Globus pallidus (tissue), 1 donor: ENCODE measurements at regions not wholly inside any gene's neighbourhood (a gene's known extent, or its start where the extent isn't known, plus 50 kb on each side); places are given as distances from the start of the nearest gene placed in this dataset.
"Not testable (repeated sequence)": the region's sequence is repeated elsewhere in the genome, so short reads cannot be mapped to it uniquely, and the experiment has no call there.

Source experiments
- DNase-seq: peaks from one replicate; pipeline ENCODE4 v3.0.0-alpha.2; 2015; ENCODE audit warnings: low spot score

DNA sequence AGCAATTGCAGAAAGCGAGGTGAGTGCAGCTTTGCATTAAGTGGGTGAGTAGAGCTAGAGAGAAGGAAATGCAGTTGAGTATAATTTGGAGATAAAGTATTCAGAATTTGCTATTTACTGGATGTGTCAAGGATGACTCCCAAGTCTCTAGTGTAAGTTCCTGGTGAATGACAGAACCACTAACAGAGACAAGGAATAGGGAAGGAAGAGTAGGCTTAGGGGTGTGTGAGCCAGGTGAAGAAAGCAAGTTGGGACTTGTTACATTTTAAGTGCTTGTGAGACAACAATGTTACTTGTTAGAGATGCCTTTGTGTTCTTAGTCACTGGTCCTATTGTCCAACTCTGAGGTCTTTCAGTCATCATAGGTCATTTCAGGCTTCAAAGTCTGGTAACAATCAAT lies 70.8 kb downstream of the TBC1D26 start:
- DNase-seq = not testable (repeated sequence)

DNA sequence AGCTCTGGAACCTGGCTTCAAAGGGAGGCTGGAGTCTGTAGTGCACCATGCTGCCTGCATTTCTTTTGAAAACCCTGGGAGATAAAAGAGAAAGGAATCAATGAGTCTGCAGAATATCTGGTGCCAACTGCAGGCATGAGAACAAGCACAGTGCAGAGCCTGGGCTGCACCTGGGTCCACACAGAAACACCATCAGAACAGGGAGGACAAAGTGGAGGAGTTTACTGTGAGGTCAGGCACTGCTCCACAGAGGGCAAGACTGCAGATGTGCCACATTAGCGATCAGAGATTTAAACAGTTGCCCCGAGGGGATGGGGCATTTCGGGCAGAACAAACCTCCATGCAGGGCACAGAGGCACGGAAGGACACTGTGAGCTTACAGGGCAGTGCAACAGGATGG lies 74.7 kb downstream of the TBC1D26 start:
- not testable (repeated sequence) for DNase-seq

DNA sequence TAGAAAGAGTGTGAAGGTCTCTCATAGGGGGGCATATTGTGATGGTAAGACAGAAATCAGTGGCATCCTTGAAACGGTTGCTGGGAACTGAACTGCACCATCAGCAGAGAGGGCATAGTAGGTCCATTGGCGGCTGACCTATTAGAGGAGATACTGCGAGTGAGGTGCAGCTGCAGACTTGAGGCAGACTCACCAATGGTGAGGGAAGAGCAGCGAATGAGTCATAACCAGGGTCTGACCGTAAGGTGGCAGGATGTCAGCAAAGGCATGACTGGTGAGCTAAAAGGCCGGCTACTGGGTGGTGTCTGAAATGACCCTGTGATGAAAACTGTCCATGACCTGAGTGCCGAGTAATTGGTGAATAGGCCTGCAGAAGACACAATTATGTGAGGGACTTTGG lies 81.3 kb downstream of the TBC1D26 start:
- not testable (repeated sequence) for DNase-seq

DNA sequence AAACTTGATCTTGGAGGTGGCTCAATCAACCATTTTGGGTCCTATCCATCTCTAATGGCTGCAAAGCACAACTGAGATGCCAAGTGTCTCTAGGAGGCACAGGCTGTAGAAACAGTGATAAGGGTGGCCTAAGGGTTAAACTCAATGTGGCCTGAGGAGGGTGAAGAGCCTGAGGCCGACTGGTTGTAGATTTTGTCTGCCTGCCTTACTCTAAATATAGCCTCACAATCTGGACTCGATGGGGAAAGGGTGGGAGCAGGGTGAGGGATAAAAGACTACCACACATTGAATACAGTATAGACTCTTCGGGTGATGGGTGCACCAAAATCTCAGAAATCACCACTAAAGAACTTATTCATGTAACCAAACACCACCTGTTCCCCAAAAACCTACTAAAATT lies 81.9 kb downstream of the TBC1D26 start:
- not testable (repeated sequence) for DNase-seq

DNA sequence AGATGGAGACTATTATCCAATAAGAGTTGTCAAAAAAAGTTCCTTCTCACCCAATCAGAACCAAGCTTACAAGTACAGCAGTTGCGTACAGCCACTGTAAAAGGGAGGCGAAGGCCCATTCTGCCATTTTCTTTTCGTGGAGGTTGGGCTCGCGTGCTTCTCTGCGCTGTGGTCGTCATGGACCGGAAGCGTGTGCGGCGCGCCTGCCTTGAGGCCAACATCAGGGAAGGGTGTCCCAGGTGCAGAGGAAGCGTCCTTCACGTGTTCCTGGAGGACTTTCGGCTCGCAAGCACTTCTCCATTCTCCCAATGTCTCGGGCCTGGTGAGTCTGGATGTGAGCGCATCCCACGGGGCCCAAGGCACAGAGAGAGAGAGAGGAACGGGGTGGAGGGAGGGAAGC lies 85.8 kb downstream of the TBC1D26 start:
- DNase-seq = not testable (repeated sequence)

DNA sequence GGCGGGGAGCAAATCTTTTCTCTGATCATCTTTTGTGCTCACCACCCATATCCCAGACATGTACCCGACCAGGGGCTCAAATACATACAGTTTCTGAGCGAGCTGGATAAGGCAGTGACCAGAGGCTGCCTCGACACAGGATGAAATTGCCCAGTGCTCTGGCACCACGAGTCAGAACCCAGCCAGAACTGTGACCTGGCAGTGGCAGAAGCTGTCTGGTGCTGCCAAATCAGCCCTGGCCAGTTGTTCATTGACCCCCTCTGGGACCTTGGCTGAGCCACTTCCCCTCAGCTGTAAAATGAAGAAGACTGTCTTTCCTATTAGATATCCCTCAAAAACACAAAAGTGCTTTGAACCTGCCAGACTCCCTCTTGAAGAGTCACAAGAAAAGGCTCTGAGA lies 90.2 kb downstream of the TBC1D26 start:
- DNase-seq = not testable (repeated sequence)

DNA sequence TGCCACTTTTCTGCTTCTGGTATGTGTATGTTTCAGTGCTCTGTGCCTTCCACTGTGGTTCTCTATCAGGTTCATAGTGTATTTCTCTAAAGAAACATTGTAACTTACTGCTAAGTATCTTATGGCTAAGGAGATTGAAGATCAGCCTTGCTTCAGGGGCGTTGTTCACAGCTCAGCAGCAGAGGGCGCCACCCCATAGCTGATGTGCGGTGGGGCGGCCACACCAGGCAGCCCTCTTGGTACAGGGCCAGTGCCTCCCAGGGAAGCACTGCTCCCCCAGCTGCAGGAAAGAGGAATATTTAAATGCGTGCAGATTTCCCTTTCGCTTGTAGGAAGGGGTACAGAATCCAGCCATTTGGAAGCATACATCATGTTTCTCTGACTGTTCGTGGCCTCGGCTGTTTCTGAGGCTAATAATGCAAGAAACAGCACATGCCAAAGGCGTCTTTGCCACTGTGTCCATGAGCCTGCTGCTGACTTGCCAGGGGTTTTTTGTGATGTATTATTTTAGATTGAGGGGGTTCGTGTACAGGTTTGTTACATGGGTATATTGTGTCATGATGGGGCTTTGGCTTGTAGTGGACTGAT lies 96.7 kb downstream of the TBC1D26 start:
- peak; percentile 60 for DNase-seq

DNA sequence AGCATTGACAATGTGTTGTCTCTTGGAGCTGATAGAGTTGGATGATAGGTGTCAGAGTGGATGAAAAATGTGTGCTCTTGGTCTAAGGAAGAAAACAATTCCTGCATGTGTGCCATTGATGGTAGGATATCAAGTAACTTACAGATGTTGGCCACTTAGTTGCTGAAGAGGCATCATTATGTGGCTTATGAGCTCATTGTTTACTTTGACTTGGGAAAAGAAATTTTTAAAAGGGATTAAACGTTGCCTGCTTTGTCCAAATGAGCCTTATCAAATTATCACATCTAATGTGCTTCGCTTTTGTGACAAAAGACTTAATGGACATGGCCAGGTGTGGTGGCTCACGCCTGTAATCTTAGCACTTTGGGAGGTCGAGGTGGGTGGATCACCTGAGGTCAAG lies 98.1 kb downstream of the TBC1D26 start:
- not testable (repeated sequence) for DNase-seq

DNA sequence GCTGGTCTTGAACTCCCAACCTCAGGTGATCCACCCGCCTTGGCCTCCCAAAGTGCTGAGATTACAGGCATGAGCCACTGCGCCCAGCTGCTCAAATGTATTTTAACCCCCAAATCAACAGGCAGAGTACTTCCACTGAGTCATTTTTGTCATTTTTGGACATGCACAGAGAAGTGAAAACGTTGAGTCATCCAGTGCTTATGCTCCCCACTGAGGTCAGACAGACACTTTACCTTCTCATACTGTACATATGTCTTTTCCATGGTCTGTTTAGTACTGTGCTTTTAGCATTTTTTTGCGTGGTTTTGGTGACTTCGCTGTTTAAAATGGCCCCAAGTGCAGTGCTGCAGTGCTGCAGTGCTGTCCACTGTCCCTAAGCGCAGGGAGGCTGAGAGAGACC lies 99.1 kb downstream of the TBC1D26 start:
- DNase-seq = not testable (repeated sequence)

DNA sequence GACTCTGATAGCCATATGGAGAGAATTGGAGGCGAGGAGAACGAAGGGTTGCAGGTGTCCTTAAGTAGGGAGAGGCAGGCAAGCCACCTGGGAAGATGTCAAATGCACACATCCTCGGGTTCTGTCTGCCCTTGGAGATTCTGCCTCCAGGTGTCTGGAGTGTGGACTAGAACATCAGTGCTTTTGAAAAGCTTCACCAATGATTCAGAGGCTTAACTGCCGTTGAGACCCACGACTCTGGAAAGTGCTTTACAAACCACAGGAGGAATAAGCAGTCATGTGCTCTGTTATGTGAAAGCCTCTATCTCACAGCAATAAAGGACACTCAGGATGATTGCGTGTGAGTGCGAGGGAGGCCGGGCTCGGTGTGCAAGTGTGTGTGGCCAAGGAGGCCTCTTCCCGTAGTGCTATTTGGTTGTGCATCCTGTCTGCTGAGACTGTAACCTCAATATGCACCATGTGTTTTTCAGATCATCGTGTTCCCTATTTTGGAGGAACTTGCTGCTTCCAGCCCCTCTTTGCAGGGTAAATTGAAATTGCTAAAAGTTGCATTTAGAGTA lies 100.9 kb downstream of the TBC1D26 start:
- not testable (repeated sequence) for DNase-seq

DNA sequence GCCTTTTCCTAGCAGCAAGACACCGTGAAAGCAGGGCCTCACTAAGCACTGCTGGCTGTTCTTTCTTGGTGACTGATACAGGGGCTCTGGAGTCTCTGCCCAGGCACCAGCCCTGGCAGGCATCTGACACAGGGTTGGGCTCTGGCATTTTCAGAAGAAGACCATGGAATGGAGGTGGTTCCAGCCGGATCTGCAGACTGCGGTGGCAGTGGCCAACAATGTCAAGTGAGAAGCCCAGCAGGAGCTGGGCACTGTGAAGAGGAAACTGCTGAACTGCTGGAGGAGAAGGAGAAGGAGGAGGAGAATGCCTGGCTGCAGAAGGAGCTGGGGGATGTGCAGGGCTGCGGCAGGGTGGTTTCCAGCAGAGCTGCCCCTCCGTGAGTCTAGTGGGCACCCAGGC lies 101.8 kb downstream of the TBC1D26 start:
- DNase-seq = not testable (repeated sequence)

DNA sequence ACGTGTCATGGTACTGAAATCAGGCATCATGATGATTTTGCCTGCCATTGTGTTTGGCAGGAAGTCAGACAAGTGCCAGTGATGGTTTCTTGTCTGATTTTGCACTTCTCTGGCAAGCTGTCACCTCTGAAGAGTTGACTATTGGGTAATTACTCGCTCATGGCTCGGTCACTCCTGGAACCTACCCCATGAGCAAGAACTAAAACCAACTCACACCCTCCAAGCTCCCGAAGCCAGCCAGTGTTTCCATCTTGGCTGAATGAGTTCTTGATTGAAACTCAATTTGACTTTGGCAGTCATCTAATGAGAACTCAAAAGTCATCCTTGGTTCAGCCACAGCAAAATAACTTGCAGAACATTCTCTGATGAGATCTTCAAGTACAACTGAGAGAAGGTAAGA lies 103.4 kb downstream of the TBC1D26 start:
- not testable (repeated sequence) for DNase-seq

DNA sequence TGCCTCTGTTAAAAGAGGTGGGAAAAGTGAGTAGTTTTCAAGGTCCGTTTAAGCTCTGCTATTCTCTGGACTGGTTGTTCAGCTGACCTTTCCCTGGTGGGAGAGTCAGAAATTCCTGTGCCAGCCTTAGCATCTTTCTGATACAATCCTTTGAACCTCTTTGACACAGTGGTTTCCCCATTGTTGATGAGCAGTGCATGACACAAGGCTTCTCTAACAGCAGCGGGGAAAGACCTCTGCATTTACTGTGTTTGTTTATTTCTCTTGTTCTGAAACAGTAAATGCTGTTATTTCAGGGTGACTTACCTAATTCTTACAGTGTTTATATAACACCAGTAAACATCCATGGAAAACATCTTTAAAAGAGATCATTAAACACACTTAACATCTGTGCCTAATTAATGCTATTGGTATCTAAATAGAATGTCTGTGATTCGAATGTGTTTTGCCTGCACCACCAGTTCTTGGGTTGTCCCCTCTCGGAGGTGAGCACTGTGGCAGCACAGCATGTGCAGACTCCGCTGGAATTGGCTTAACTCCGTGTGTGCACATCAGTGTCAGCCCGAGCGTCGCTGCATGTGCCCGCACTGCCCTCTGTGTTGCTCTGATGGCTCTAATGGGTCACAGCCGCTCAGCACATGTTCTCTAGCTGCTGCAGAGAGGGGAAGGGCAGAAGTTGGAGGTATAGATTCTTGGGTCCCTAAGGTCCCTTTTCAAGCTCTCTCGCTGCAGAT lies 104.3 kb downstream of the TBC1D26 start:
- not testable (repeated sequence) for DNase-seq

DNA sequence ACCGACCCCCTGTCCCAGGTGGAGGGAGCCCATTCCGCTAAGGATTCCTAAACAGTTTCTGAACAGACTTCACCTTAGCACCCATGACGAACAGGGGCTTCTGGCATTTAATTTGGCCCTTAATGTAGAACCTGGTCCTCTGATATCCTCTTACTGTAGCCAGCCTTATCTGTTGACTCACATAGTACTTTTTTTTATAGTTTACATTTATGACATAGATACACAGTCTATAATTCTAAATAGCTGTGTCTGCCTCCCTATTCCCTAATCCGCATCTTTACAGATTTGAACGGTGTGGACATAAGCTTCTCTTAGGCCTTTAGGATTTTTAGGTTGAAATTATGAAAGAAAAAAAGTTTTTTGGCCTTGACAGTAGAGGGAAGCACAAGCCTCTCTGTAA lies 104.9 kb downstream of the TBC1D26 start:
- not testable (repeated sequence) for DNase-seq

DNA sequence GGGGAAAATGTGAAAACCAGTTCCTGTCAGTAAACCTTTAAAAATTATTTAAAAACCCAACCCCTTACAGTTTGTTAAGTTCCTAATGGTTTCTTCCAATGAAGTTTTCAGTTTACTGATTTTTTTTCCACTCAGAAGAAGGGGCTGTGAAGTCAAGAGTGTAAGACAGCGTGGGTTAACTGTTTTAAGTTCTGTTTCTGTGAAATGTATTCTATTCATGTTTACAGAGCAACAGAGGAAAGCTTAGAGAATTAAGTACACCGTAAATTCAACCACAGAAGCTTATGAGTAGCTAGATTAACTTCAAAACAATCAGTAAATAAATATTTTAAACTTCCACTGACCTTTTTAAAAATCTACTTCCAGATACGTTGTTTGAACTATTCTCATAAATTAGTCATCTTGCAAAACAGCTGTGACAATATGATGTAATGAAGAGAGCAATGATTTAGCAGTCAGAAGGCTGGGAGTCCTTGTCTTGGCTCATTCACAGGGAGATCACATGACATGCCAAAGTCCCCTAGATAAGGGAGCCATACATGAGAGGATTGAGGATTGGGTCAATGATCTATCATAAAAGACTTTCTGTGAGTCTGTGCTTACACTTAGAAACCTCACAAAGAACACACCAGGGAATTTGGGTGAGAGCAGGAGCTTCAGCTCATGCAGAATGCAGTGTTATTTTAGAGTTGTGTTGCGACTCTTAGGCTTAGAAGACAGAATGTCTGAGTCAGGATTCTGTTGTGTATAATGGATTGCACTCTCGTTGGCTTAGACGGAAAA lies 97.3 kb upstream of the ADORA2B start:
- not testable (repeated sequence) for DNase-seq

DNA sequence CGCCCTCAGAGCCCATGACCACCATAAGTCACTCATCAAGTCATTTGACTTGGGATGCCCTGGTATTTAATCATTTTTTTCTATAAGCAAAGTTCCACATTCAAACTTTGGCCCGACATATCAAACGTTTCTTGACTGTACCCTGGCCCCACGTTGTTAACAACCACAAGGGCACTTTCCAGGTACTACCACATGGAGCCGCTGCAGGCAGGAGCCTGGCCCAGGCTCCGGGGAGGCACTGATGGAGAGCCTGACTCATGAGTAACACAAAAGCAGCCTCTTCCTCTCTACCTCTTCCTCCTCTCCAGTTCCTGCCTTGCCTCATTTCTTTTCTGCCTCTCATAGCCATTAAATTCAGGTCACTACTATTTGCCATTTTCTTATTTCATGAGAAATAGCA lies 95.9 kb upstream of the ADORA2B start:
- not testable (repeated sequence) for DNase-seq

DNA sequence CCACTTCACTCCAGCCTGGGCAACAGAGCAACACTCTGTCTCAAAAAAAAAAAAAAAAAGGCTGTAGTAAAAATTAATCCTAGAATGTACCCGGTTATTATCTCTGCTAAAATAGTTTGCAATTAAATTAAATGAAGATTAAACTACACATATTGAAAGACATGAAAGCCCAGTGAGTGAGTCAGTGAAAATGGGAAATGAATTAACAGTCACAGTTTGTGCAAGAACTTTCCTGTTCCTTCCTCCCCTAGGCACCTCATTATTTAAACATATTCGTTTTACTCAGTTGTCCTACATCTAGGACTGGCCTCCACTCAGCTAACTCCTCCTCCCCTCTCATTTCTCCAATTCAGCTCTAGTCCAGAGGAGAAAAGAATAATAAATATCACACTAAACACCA lies 94.9 kb upstream of the ADORA2B start:
- DNase-seq = not testable (repeated sequence)

DNA sequence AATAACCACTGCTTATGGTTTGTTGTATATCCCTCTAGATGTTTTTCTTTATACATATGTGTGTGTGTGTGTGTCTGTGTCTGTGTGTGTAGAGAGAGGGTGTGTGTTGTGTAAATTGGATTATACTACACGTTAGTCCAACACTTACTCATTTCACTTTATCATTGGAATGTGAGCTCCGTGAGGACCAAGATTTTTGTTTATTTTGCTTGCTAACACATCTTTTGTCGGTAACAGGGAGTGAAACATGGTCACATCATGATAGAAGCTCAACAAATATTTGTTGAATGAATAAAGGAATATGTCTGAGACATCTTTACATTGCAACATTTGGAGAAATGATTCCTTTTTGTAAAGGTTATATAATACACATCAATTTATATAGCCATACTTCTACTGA lies 94.2 kb upstream of the ADORA2B start:
- DNase-seq = not testable (repeated sequence)

DNA sequence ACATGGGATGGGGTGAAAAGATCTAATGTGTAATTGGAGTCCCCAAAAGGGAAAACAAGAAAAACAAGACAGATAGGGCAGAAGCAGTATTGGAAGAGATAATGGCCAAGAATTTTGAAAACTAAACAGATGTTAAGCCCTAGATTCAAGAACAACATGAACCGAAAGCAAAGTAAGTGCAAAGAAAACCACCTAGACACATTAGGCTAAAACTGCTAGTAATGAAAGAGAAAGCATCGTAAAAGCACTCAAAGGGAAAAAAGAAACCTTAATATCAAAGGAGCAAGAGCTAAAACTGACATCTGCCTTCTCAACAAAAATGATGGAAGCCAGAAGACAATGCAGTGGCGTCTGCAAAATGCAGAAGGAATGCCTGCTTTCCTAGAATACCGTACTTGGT lies 92.1 kb upstream of the ADORA2B start:
- DNase-seq = not testable (repeated sequence)

DNA sequence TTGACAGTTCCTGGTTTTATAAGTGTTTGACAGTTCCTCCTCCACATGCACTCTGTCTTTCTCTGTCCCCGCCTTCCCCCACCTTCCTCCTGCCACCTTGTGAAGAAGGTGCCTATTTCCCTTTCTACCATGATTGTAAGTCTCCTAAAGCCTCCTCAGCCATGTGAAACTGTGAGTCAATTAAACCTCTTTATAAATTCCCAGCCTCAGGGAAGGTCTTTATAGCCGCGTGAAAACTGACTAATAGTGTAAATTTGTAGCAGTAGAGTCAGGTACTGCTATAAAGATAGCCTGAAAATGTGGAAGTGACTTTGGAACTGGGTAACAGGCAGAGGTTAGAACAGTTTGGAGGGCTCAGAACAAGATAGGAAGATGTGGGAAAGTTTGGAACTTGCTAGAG lies 88.7 kb upstream of the ADORA2B start:
- not testable (repeated sequence) for DNase-seq

DNA sequence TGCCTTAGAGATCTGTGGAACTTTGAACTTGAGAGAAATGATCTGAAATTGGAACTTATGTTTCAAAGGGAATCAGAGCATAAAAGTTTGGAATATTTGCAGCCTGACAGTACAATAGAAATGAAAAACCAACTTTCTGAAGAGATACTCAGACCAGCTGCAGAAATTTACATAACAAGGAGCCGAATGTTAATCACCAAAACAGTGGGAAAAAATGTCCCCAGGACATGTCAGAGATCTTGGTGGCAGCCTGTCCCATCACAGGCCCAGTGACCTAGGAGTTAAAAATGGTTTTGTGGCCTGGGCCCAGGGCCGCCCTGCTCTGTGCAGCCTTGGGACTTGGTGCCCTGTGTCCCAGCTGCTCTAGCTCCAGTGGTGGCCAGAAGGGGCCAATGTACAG lies 88.2 kb upstream of the ADORA2B start:
- not testable (repeated sequence) for DNase-seq

DNA sequence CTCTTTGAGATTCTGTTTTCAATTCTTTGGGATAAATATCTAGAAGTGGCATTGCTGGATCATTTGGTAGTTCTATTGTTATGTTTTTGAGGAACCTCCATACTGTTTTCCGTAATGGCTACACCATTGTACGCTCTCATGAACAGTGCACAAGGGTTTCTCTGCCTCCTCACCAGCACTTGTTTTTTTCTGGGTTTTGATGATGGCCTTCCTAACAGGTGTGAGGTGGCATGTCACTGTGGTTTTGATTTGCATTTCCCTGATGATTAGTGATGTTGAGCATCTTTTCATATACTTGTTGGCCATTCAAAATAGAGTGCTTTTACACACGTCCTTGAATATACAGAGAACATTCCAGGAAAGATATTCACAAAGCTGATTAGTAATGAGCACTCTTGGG lies 86.8 kb upstream of the ADORA2B start:
- not testable (repeated sequence) for DNase-seq

DNA sequence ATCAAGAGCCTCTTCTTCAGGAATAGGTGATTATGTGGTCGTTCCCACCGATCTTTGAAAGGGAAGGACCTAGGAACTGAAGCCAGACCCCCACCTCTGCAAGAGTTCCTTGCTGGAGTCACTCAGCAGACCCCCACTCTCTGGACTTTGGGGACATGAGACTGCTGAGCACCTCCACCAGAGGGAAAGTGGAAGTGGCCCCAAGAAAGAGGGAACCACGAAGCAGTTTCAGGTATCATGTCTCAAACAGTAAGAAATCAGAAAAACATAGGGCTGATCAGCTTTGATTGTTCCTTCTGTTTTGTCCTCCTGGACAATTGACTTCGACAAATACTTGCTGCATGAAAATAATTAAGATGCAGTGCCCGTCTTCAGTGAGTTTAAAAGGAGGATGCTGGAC lies 84.2 kb upstream of the ADORA2B start:
- not testable (repeated sequence) for DNase-seq
